GM23338 (cell line): ENCODE measurements at regions not wholly inside any gene's neighbourhood (a gene's known extent, or its start where the extent isn't known, plus 50 kb on each side); places are given as distances from the start of the nearest gene placed in this dataset.

Experiments
- ATAC-seq: fragments of 200-7000 bp; cut with Tn5 transposase; 3 replicates; pipeline ENCODE4 v1.9.1; 2020
- DNase-seq: peaks from one replicate; pipeline ENCODE4 v3.0.0-alpha.2; 2015; ENCODE audit warnings: low spot score
- H2AFZ ChIP-seq: fragments of 200-600 bp; sonication (generic); 2 replicates; pipeline ENCODE4 v1.8.0; 2016; ENCODE audit warnings: antibody characterized with exemption, mild to moderate bottlenecking, moderate library complexity
- H3F3A ChIP-seq: fragments of 200-600 bp; sonication (generic); replicated peaks from 2 replicates; pipeline ENCODE4 v1.8.0; 2017; ENCODE audit warnings: antibody characterized with exemption, mixed run types, low read depth
- H3K27ac ChIP-seq: fragments of 200-600 bp; sonication (generic); 2 replicates; pipeline ENCODE4 v1.6.1; 2016; ENCODE audit warnings: low read depth
- H3K27me3 ChIP-seq: fragments of 200-600 bp; sonication (generic); 2 replicates; pipeline ENCODE4 v1.8.0; 2016; ENCODE audit warnings: mild to moderate bottlenecking, mixed run types, moderate library complexity; ENCODE audit not compliant: insufficient read depth
- H3K36me3 ChIP-seq: fragments of 200-600 bp; sonication (generic); 2 replicates; pipeline ENCODE4 v1.8.0; 2016; ENCODE audit warnings: mild to moderate bottlenecking; ENCODE audit not compliant: insufficient read depth
- H3K4me1 ChIP-seq: fragments of 200-600 bp; sonication (generic); 2 replicates; pipeline ENCODE4 v1.8.0; 2016; ENCODE audit warnings: mild to moderate bottlenecking, moderate library complexity; ENCODE audit not compliant: insufficient read depth
- H3K4me2 ChIP-seq: fragments of 200-600 bp; sonication (generic); 2 replicates; pipeline ENCODE4 v1.7.1; 2017; ENCODE audit warnings: mixed run types
- H3K4me3 ChIP-seq: fragments of 200-600 bp; sonication (generic); 2 replicates; pipeline ENCODE4 v1.6.1; 2016; ENCODE audit warnings: mixed run types
- H3K79me2 ChIP-seq: fragments of 200-600 bp; sonication (generic); replicated peaks from 2 replicates; pipeline ENCODE4 v1.8.0; 2017; ENCODE audit warnings: mild to moderate bottlenecking; ENCODE audit not compliant: insufficient read depth
- H3K9me2 ChIP-seq: fragments of 200-600 bp; sonication (generic); 2 replicates; pipeline ENCODE4 v1.8.0; 2017; ENCODE audit not compliant: insufficient read depth
- H4K20me1 ChIP-seq: fragments of 200-600 bp; sonication (generic); replicated peaks from 2 replicates; pipeline ENCODE4 v1.8.0; 2017; ENCODE audit warnings: mild to moderate bottlenecking; ENCODE audit not compliant: insufficient read depth
- H3K27ac Mint-ChIP-seq: 2 replicates; pipeline ENCODE4 v1.8.0; 2020; ENCODE audit warnings: inconsistent platforms, mild to moderate bottlenecking, moderate library complexity, mixed read lengths
- H3K27me3 Mint-ChIP-seq: 3 replicates; pipeline ENCODE4 v1.8.0; 2022; ENCODE audit warnings: low read depth, mild to moderate bottlenecking, moderate library complexity, mixed read lengths, inconsistent platforms; ENCODE audit not compliant: insufficient read depth, poor library complexity
- H3K36me3 Mint-ChIP-seq: 3 replicates; pipeline ENCODE4 v1.8.0; 2021; ENCODE audit warnings: low read depth, mild to moderate bottlenecking, inconsistent platforms, moderate library complexity, mixed read lengths
- H3K4me1 Mint-ChIP-seq: 3 replicates; pipeline ENCODE4 v1.8.0; 2020; ENCODE audit warnings: mild to moderate bottlenecking, inconsistent platforms, mixed read lengths
- H3K4me3 Mint-ChIP-seq: 3 replicates; pipeline ENCODE4 v1.8.0; 2021; ENCODE audit warnings: moderate library complexity, mild to moderate bottlenecking, inconsistent platforms, mixed read lengths
- H3K9me3 Mint-ChIP-seq: 3 replicates; pipeline ENCODE4 v1.8.0; 2020; ENCODE audit warnings: moderate library complexity, mild to moderate bottlenecking, inconsistent platforms, mixed read lengths
- CTCF ChIP-seq, 2 experiments: fragments of 200-600 bp in 1 of 2; sonication (generic) in 1 of 2; conservative IDR thresholded peaks; 2 replicates each; pipeline versions ENCODE4 v1.5.1 to v1.6.1; 2016 to 2017; ENCODE audit warnings: antibody characterized with exemption in 2 of 2, low read depth in 2 of 2, mild to moderate bottlenecking in 2 of 2, moderate library complexity in 1 of 2
- ETS1 ChIP-seq: IDR thresholded peaks from 2 replicates; pipeline ENCODE4 v1.6.1; 2016; ENCODE audit warnings: antibody characterized with exemption
- EZH2 ChIP-seq: fragments of 200-600 bp; sonication (generic); IDR thresholded peaks from one replicate; pipeline ENCODE4 v1.8.0; 2017; ENCODE audit warnings: antibody characterized with exemption, mild to moderate bottlenecking, low read depth; ENCODE audit not compliant: unreplicated experiment
- NANOG ChIP-seq: IDR thresholded peaks from 2 replicates; pipeline ENCODE4 v1.6.1; 2016; ENCODE audit warnings: antibody characterized with exemption, borderline replicate concordance
- STAT1 ChIP-seq: IDR thresholded peaks from one replicate; pipeline ENCODE4 v1.6.1; 2016; ENCODE audit warnings: antibody characterized with exemption; ENCODE audit not compliant: unreplicated experiment
- ZNF331 ChIP-seq: fragments of 250-450 bp; sonication (Bioruptor Pico); IDR thresholded peaks from 2 replicates; pipeline ENCODE4 v1.5.0; 2020; ENCODE audit warnings: low read depth, mild to moderate bottlenecking, moderate library complexity

GRCh38 chr2:60309941-60310660, 243.4 kb downstream of the BCL11A start:
- H3K9me3 Mint-ChIP-seq: no peaks in the 10 kb centered on the region
- H3K9me2 ChIP-seq: no peaks in the 10 kb centered on the region
- no peak overlapping the region for H3K27ac ChIP-seq
- H3K4me1 Mint-ChIP-seq: peaks cover 8% of the 10 kb centered on the region
- H3K4me3 ChIP-seq: no peak overlapping the region
- H3K27me3 Mint-ChIP-seq: peaks cover 4% of the 10 kb centered on the region
- no peak overlapping the region for H2AFZ ChIP-seq
- ATAC-seq (no peak), DNase-seq (no peak)
- H3K4me3 Mint-ChIP-seq: no peak overlapping the region
- H3K4me1 ChIP-seq: 0 out of 2 replicates have a peak, but pooled peaks cover 5% of the 10 kb centered on the region
- H4K20me1 ChIP-seq: no peaks in the 10 kb centered on the region
- H3K4me2 ChIP-seq: no peak overlapping the region
- no peaks in the 10 kb centered on the region for H3K27me3 ChIP-seq
- no peaks in the 10 kb centered on the region for H3F3A ChIP-seq
- no peak for TF ChIP-seq EZH2
- H3K36me3 ChIP-seq: no peaks in the 10 kb centered on the region
- no peaks in the 10 kb centered on the region for H3K36me3 Mint-ChIP-seq
- no peak overlapping the region for H3K27ac Mint-ChIP-seq
- H3K79me2 ChIP-seq: no peaks in the 10 kb centered on the region

GRCh38 chr2:60309336-60309735, 244.1 kb downstream of the BCL11A start:
- no peaks in the 10 kb centered on the region for H3K36me3 Mint-ChIP-seq
- H3K9me3 Mint-ChIP-seq: no peaks in the 10 kb centered on the region
- H4K20me1 ChIP-seq: no peaks in the 10 kb centered on the region
- H3K4me1 Mint-ChIP-seq: peaks cover 8% of the 10 kb centered on the region
- no peak for TF ChIP-seq ETS1
- no peak for TF ChIP-seq NANOG
- TF ChIP-seq CTCF (conservative IDR thresholded peaks at IDR 0.05; ENCODE audit: low read depth in 2 of 2): no peak
- TF ChIP-seq STAT1: no peak
- no peak for TF ChIP-seq ZNF331
- no peak for TF ChIP-seq EZH2
- no peak overlapping the region for H3K27ac ChIP-seq
- no peaks in the 10 kb centered on the region for H3K27me3 ChIP-seq
- DNase-seq (no peak), ATAC-seq (no peak)
- no peak overlapping the region for H3K4me2 ChIP-seq
- no peak overlapping the region for H2AFZ ChIP-seq
- H3K9me2 ChIP-seq: no peaks in the 10 kb centered on the region
- H3K36me3 ChIP-seq: no peaks in the 10 kb centered on the region
- no peaks in the 10 kb centered on the region for H3F3A ChIP-seq
- no peaks in the 10 kb centered on the region for H3K79me2 ChIP-seq
- no peak overlapping the region for H3K4me3 Mint-ChIP-seq
- H3K4me3 ChIP-seq: no peak overlapping the region
- H3K4me1 ChIP-seq: 0 out of 2 replicates have a peak, but pooled peaks cover 5% of the 10 kb centered on the region
- H3K27ac Mint-ChIP-seq: no peak overlapping the region
- H3K27me3 Mint-ChIP-seq: peaks cover 5% of the 10 kb centered on the region
